Smooth muscle cell (in vitro differentiated cells): ENCODE measurements at regions not wholly inside any gene's neighbourhood (a gene's known extent, or its start where the extent isn't known, plus 50 kb on each side); places are given as distances from the start of the nearest gene placed in this dataset.
"Not testable (repeated sequence)": the region's sequence is repeated elsewhere in the genome, so short reads cannot be mapped to it uniquely, and the experiment has no call there.

Source experiments
- DNase-seq: peaks from one replicate; lab custom pipeline; 2025; ENCODE audit not compliant: unreplicated experiment; lab: John Stamatoyannopoulos, UW
- H2AFZ ChIP-seq: fragments of 200-600 bp; sonication (generic); 2 replicates; pipeline ENCODE4 v1.6.0; 2016; ENCODE audit warnings: antibody characterized with exemption, low read depth, mild to moderate bottlenecking
- H3F3A ChIP-seq: fragments of 200-600 bp; sonication (generic); 2 replicates; pipeline ENCODE4 v1.6.0; 2017; ENCODE audit warnings: antibody characterized with exemption, low read depth
- H3K27ac ChIP-seq: fragments of 200-600 bp; sonication (generic); 2 replicates; pipeline ENCODE4 v1.5.1; 2016; ENCODE audit warnings: low read depth, mild to moderate bottlenecking
- H3K27me3 ChIP-seq: fragments of 200-600 bp; sonication (generic); 2 replicates; pipeline ENCODE4 v1.6.1; 2016; ENCODE audit warnings: low read depth, mild to moderate bottlenecking
- H3K36me3 ChIP-seq: fragments of 200-600 bp; sonication (generic); 2 replicates; pipeline ENCODE4 v1.5.1; 2016; ENCODE audit warnings: low read depth
- H3K4me1 ChIP-seq: fragments of 200-600 bp; sonication (generic); 2 replicates; pipeline ENCODE4 v1.5.1; 2016; ENCODE audit warnings: low read depth
- H3K4me2 ChIP-seq: fragments of 200-600 bp; sonication (generic); 2 replicates; pipeline ENCODE4 v1.6.0; 2016; ENCODE audit warnings: mild to moderate bottlenecking
- H3K4me3 ChIP-seq: fragments of 200-600 bp; sonication (generic); 2 replicates; pipeline ENCODE4 v1.5.1; 2016; ENCODE audit warnings: mild to moderate bottlenecking
- H3K79me2 ChIP-seq: fragments of 200-600 bp; sonication (generic); 2 replicates; pipeline ENCODE4 v1.6.0; 2016; ENCODE audit warnings: low read depth, mild to moderate bottlenecking
- H3K9ac ChIP-seq: fragments of 200-600 bp; sonication (generic); 2 replicates; pipeline ENCODE4 v1.6.0; 2016; ENCODE audit warnings: low read depth
- H3K9me3 ChIP-seq: fragments of 200-600 bp; sonication (generic); replicated peaks from 2 replicates; pipeline ENCODE4 v1.5.1; 2016; ENCODE audit warnings: low read depth
- H4K20me1 ChIP-seq: fragments of 200-600 bp; sonication (generic); 2 replicates; pipeline ENCODE4 v1.6.0; 2016; ENCODE audit warnings: low read depth
- CTCF ChIP-seq: fragments of 200-600 bp; sonication (generic); IDR thresholded peaks from 2 replicates; pipeline ENCODE4 v1.5.1; 2017; ENCODE audit warnings: borderline replicate concordance, mild to moderate bottlenecking, antibody characterized with exemption; ENCODE audit not compliant: insufficient read depth, poor library complexity, severe bottlenecking
- WGBS: methylation state at CpG from one replicate; pipeline ENCODE4 v1.1.7; 2016; ENCODE audit warnings: low lambda C conversion rate; 5-methylcytosine and 5-hydroxymethylcytosine counted together

GRCh38 chr2:49714454-49714853 is 560.1 kb upstream of the FSHR start:
- H3K4me2 ChIP-seq, result no peak overlapping the region
- H3K36me3 ChIP-seq, result no peaks in the 10 kb centered on the region
- H3K4me3 ChIP-seq, result no peak overlapping the region
- no peaks in the 10 kb centered on the region for H3K27me3 ChIP-seq
- no peaks in the 10 kb centered on the region for H4K20me1 ChIP-seq
- 61% methylated on average over 2 of the region's 2 CpGs for WGBS
- H3K4me1 ChIP-seq, result no peaks in the 10 kb centered on the region
- H3K9ac ChIP-seq, result no peak overlapping the region
- no peak for TF ChIP-seq CTCF
- H2AFZ ChIP-seq, result no peak overlapping the region
- H3K27ac ChIP-seq, result no peak overlapping the region
- no peaks in the 10 kb centered on the region for H3F3A ChIP-seq
- no peaks in the 10 kb centered on the region for H3K79me2 ChIP-seq
- DNase-seq, result no peak
- H3K9me3 ChIP-seq, result no peaks in the 10 kb centered on the region

- H3K4me1 ChIP-seq, result peaks cover 7% of the 10 kb centered on the region
- no peaks in the 10 kb centered on the region for H3F3A ChIP-seq
- no peaks in the 10 kb centered on the region for H3K9me3 ChIP-seq
- H2AFZ ChIP-seq, result no peak overlapping the region
- no peaks in the 10 kb centered on the region for H4K20me1 ChIP-seq
- peaks cover 6% of the 10 kb centered on the region for H3K27me3 ChIP-seq
- no peak for TF ChIP-seq CTCF
- H3K4me2 ChIP-seq, result no peak overlapping the region
- H3K27ac ChIP-seq, result no peak overlapping the region
- H3K36me3 ChIP-seq, result no peaks in the 10 kb centered on the region
- no peak for DNase-seq
- H3K79me2 ChIP-seq, result no peaks in the 10 kb centered on the region
- 75% methylated on average over 3 of the region's 3 CpGs for WGBS
- no peak overlapping the region for H3K4me3 ChIP-seq
- no peak overlapping the region for H3K9ac ChIP-seq
Measured at GRCh38 chr2:49702740-49703139, 548.4 kb upstream of the FSHR start.

GRCh38 chr2:49693961-49694360 is 539.6 kb upstream of the FSHR start:
- Histone ChIP-seq H3F3A (no peaks in the 10 kb centered on the region), H3K9me3 (no peaks in the 10 kb centered on the region), H3K9ac (no peak overlapping the region), H3K27me3 (peaks cover 5% of the 10 kb centered on the region), H3K4me2 (no peak overlapping the region), H3K4me3 (no peak overlapping the region), H2AFZ (no peak overlapping the region), H3K36me3 (no peaks in the 10 kb centered on the region), H3K27ac (no peak overlapping the region), H3K4me1 (no peaks in the 10 kb centered on the region), H4K20me1 (no peaks in the 10 kb centered on the region), H3K79me2 (no peaks in the 10 kb centered on the region)
- no peak for TF ChIP-seq CTCF
- no peak for DNase-seq

- H3K9me3 ChIP-seq, H3K27ac ChIP-seq, H3K4me3 ChIP-seq, H3K27me3 ChIP-seq, H4K20me1 ChIP-seq, H2AFZ ChIP-seq, H3K4me1 ChIP-seq, H3K36me3 ChIP-seq, H3K4me2 ChIP-seq, H3K9ac ChIP-seq, H3F3A ChIP-seq, DNase-seq, H3K79me2 ChIP-seq: not testable (repeated sequence)
- 87% methylated on average over 2 of the region's 2 CpGs for WGBS
Measured at GRCh38 chr2:49692022-49692421, 537.7 kb upstream of the FSHR start.
